ENCODE measurements at regions not wholly inside any gene's neighbourhood (a gene's known extent, or its start where the extent isn't known, plus 50 kb on each side); places are given as distances from the start of the nearest gene placed in this dataset.

GRCh38 chr11:23155503-23155902 lies 295.2 kb upstream of the CCDC179 start:
- no peak for TF ChIP-seq EZH2 (optimal IDR thresholded peaks at IDR 0.05; ENCODE audit: low read depth, low read length)
- TF ChIP-seq, protein P1, sequence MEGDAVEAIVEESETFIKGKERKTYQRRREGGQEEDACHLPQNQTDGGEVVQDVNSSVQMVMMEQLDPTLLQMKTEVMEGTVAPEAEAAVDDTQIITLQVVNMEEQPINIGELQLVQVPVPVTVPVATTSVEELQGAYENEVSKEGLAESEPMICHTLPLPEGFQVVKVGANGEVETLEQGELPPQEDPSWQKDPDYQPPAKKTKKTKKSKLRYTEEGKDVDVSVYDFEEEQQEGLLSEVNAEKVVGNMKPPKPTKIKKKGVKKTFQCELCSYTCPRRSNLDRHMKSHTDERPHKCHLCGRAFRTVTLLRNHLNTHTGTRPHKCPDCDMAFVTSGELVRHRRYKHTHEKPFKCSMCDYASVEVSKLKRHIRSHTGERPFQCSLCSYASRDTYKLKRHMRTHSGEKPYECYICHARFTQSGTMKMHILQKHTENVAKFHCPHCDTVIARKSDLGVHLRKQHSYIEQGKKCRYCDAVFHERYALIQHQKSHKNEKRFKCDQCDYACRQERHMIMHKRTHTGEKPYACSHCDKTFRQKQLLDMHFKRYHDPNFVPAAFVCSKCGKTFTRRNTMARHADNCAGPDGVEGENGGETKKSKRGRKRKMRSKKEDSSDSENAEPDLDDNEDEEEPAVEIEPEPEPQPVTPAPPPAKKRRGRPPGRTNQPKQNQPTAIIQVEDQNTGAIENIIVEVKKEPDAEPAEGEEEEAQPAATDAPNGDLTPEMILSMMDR (IDR thresholded peaks at IDR 0.05; ENCODE audit: low read length) = no peak

All from MM.1S (cell line).